ENCODE measurements at regions not wholly inside any gene's neighbourhood (a gene's known extent, or its start where the extent isn't known, plus 50 kb on each side); places are given as distances from the start of the nearest gene placed in this dataset.

GRCh38 chr11:59302991-59303390, 55.7 kb upstream of the OR5AN1 start:
- no peak for TF ChIP-seq CTCF (conservative IDR thresholded peaks at IDR 0.05; ENCODE audit: low read length)
- no peak for TF ChIP-seq EZH2phosphoT487 (IDR thresholded peaks at IDR 0.05; ENCODE audit: borderline replicate concordance)

All from Loucy (cell line).